Natural killer cell (primary cell): ENCODE measurements at regions not wholly inside any gene's neighbourhood (a gene's known extent, or its start where the extent isn't known, plus 50 kb on each side); places are given as distances from the start of the nearest gene placed in this dataset.

ENCODE experiments used
- ATAC-seq, 3 donors: fragments of 150-1000 bp in 2 of 3; fragments of 200-7000 bp in 1 of 3; cut with Tn5 transposase; 1 replicate in 1 of 3; 2 replicates in 2 of 3; pipeline ENCODE4 v1.10.0; 2021; ENCODE audit warnings: mild to moderate bottlenecking in 2 of 3, moderate library complexity in 2 of 3
- DNase-seq, 2 donors: peaks; one replicate each; pipeline versions ENCODE4 v3.0.0 to v3.0.0-alpha.2; 2013 to 2021; ENCODE audit warnings: mixed read lengths in 1 of 2
- H3K27ac ChIP-seq: one replicate; pipeline ENCODE4 v1.5.1; 2013; ENCODE audit warnings: mild to moderate bottlenecking, low read length
- H3K27me3 ChIP-seq: one replicate; pipeline ENCODE4 v1.6.1; 2013; ENCODE audit warnings: low read length; ENCODE audit not compliant: control insufficient read depth, insufficient read depth
- H3K36me3 ChIP-seq: one replicate; pipeline ENCODE4 v1.6.1; 2013; ENCODE audit warnings: low read length; ENCODE audit not compliant: control insufficient read depth, insufficient read depth
- H3K4me1 ChIP-seq: one replicate; pipeline ENCODE4 v1.6.1; 2013; ENCODE audit warnings: low read length; ENCODE audit not compliant: control insufficient read depth, insufficient read depth
- H3K4me3 ChIP-seq: one replicate; pipeline ENCODE4 v1.5.1; 2013; ENCODE audit warnings: low read length
- H3K9me3 ChIP-seq: one replicate; pipeline ENCODE4 v1.6.1; 2013; ENCODE audit warnings: low read length; ENCODE audit not compliant: control insufficient read depth, insufficient read depth
- H3K27ac Mint-ChIP-seq, 2 donors: one replicate each; pipeline ENCODE4 v1.8.0; 2022; ENCODE audit warnings: mild to moderate bottlenecking in 2 of 2, mixed read lengths in 2 of 2, moderate library complexity in 1 of 2
- H3K27me3 Mint-ChIP-seq, 2 donors: one replicate each; pipeline ENCODE4 v1.8.0; 2022; ENCODE audit warnings: low read depth in 2 of 2, mixed read lengths in 2 of 2
- H3K36me3 Mint-ChIP-seq: one replicate; pipeline ENCODE4 v1.8.0; 2022; ENCODE audit warnings: mixed read lengths
- H3K4me1 Mint-ChIP-seq, 2 donors: one replicate each; pipeline ENCODE4 v1.8.0; 2022; ENCODE audit warnings: mixed read lengths in 2 of 2
- H3K4me3 Mint-ChIP-seq: one replicate; pipeline ENCODE4 v1.8.0; 2022; ENCODE audit warnings: mild to moderate bottlenecking, moderate library complexity, mixed read lengths
- H3K9me3 Mint-ChIP-seq, 2 donors: one replicate each; pipeline ENCODE4 v1.8.0; 2022; ENCODE audit warnings: mixed read lengths in 2 of 2
- WGBS: methylation state at CpG from one replicate; pipeline ENCODE4 v1.1.7; 2013; ENCODE audit warnings: missing lambda C conversion rate; ENCODE audit not compliant: insufficient coverage; 5-methylcytosine and 5-hydroxymethylcytosine counted together
- intact Hi-C: fragments of 100-400 bp; cut with micrococcal nuclease; formaldehyde crosslinking; loops from one replicate; pipeline ENCODE4 v1.14.2; 2022
- TF ChIP-seq, protein P1 (sequence below): fragments of 200-600 bp; IDR thresholded peaks from one replicate; pipeline ENCODE4 v1.8.0; 2022; ENCODE audit warnings: antibody characterized with exemption

DNA sequence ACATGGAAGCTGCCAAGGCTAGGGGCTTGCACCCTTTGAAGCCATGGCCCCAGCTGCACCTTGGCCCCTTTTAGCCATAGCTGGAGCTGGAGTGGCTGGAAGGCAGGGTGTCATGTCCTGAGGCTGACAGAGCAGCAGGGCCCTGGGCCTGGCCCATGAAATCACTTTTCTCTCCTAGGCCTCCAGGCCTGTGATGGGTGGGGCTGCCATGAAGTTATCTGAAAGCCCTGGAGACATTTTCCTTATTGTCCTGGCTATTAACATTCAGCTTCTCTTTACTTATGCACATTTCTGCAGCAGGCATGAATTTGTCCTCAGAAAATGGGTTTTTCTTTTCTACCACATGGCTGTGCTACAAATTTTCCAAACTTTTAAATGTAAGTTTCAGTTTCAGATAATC lies 106.9 kb upstream of the ELMO1 start:
- H3K27me3 ChIP-seq: no peaks in the 10 kb centered on the region
- H3K27me3 Mint-ChIP-seq: peaks cover 0 to 8% of the 10 kb centered on the region in 2 donors
- H3K4me3 Mint-ChIP-seq: no peak overlapping the region
- no peaks in the 10 kb centered on the region for H3K9me3 Mint-ChIP-seq
- no peaks in the 10 kb centered on the region for H3K36me3 Mint-ChIP-seq
- peaks cover 0 to 10% of the 10 kb centered on the region in 2 donors for H3K4me1 Mint-ChIP-seq
- H3K36me3 ChIP-seq: no peaks in the 10 kb centered on the region
- H3K9me3 ChIP-seq: no peaks in the 10 kb centered on the region
- no peaks in the 10 kb centered on the region for H3K4me1 ChIP-seq
- TF ChIP-seq, protein P1, sequence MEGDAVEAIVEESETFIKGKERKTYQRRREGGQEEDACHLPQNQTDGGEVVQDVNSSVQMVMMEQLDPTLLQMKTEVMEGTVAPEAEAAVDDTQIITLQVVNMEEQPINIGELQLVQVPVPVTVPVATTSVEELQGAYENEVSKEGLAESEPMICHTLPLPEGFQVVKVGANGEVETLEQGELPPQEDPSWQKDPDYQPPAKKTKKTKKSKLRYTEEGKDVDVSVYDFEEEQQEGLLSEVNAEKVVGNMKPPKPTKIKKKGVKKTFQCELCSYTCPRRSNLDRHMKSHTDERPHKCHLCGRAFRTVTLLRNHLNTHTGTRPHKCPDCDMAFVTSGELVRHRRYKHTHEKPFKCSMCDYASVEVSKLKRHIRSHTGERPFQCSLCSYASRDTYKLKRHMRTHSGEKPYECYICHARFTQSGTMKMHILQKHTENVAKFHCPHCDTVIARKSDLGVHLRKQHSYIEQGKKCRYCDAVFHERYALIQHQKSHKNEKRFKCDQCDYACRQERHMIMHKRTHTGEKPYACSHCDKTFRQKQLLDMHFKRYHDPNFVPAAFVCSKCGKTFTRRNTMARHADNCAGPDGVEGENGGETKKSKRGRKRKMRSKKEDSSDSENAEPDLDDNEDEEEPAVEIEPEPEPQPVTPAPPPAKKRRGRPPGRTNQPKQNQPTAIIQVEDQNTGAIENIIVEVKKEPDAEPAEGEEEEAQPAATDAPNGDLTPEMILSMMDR: no peak
- DNase-seq (no peak), ATAC-seq (no peak)
- intact Hi-C loops: no loop called here
- no peak overlapping the region for H3K27ac ChIP-seq
- no peak overlapping the region for H3K27ac Mint-ChIP-seq
- no peak overlapping the region for H3K4me3 ChIP-seq

DNA sequence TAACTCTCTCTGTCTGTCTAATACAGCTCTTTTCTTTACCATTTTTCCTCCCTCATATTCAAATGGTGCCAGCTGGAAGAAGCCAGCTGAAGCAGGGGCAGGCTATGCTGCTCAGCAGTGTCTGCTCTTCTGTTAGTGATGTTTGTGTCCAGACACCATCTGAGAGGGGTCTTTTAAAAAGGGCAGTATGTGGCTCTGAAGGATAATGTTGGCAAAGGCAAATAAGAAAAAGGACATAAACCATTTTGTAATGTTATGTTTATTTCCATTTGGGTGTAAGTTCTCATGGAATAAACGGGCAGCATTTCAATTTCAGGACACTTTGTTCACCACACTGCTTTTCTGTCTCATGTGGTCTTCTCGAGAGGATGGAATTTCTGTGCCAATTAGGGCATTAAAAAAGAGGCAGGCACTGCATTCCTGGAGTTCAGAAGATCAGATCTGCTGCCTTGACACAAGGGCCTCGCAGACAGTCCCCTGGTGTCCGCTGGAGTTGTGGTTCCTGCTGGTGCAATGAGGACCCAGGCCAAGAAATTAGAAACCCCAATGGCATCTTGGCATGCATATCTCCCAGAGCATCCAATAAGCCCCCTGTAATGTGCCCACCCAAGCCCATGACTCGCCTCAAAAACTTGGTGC lies 109.0 kb upstream of the ELMO1 start:
- ATAC-seq (no peak), DNase-seq (no peak)
- Histone ChIP-seq H3K9me3 (no peaks in the 10 kb centered on the region), H3K4me1 (no peaks in the 10 kb centered on the region), H3K27me3 (no peaks in the 10 kb centered on the region), H3K36me3 (no peaks in the 10 kb centered on the region), H3K4me3 (no peak overlapping the region), H3K27ac (no peak overlapping the region)
- Mint-ChIP-seq H3K9me3 (no peaks in the 10 kb centered on the region), H3K27ac (no peak overlapping the region), H3K4me1 (peaks cover 0 to 10% of the 10 kb centered on the region in 2 donors), H3K27me3 (no peaks in the 10 kb centered on the region), H3K36me3 (no peaks in the 10 kb centered on the region), H3K4me3 (no peak overlapping the region)
- 83% methylated on average over 5 of the region's 5 CpGs for WGBS
- TF ChIP-seq, protein P1: no peak
- intact Hi-C loops: no loop called here

DNA sequence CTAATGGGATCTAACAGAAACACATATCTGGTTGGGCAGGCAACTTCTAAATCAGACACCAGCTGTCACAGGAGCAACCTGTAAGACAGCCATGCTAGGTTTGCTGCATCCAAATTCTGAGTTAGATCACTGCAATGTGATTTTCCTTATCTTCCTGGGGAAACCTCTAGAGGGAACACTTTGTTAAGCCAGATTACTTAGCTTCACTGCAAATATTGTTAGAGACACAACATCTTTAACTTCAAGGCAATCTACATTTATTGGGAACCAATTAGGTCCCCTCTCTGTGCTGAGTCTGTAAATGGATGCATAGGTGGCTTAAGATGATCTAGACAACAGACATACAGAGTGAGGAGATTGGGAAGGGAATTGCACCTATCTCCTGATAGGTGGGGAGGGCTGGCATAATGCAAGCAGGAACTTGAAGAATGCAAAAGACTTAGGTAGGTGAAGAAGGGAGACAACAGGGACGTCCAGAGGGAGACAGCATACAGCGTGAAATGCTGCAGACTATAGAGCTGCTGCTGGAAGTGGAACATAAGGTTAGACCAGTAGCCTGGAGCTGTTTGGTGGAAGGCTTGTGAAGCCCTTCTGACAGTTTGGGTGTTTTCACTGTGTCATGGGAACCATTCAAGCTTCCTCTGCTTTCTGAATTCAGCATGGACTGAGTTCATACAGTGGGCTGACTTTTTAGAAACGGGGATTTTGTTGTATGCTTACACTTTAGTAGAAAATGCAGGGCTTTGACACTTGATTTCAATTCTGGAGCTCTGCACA lies 109.8 kb upstream of the ELMO1 start:
- Histone ChIP-seq H3K9me3 (no peaks in the 10 kb centered on the region), H3K36me3 (no peaks in the 10 kb centered on the region), H3K4me1 (no peaks in the 10 kb centered on the region), H3K4me3 (no peak overlapping the region), H3K27ac (no peak overlapping the region), H3K27me3 (no peaks in the 10 kb centered on the region)
- DNase-seq: no peak
- Mint-ChIP-seq H3K9me3 (no peaks in the 10 kb centered on the region), H3K4me3 (no peak overlapping the region), H3K27ac (no peak overlapping the region), H3K27me3 (peaks cover 0 to 4% of the 10 kb centered on the region in 2 donors), H3K36me3 (no peaks in the 10 kb centered on the region), H3K4me1 (peaks cover 0 to 10% of the 10 kb centered on the region in 2 donors)
- intact Hi-C loops: no loop called here
- 71% methylated on average over 3 of the region's 3 CpGs for WGBS
- no peak for ATAC-seq
- TF ChIP-seq, protein P1: no peak
